ENCODE measurements at regions not wholly inside any gene's neighbourhood (a gene's known extent, or its start where the extent isn't known, plus 50 kb on each side); places are given as distances from the start of the nearest gene placed in this dataset.

- Mint-ChIP-seq H3K36me3 (ENCODE audit: insufficient read depth, unreplicated experiment) (no peaks in the 10 kb centered on the region), H3K4me3 (ENCODE audit: unreplicated experiment) (no peak overlapping the region), H3K4me1 (ENCODE audit: low read depth, unreplicated experiment) (no peaks in the 10 kb centered on the region), H3K27ac (ENCODE audit: unreplicated experiment) (no peak overlapping the region), H3K9me3 (ENCODE audit: unreplicated experiment) (no peaks in the 10 kb centered on the region), H3K27me3 (ENCODE audit: insufficient read depth, unreplicated experiment) (no peaks in the 10 kb centered on the region)
- ChIA-PET CTCF (no interaction called here), POLR2A (no interaction called here)
- Histone ChIP-seq H3K9me3 (no peaks in the 10 kb centered on the region; the same call in 1 of the 2 replicates), H3K27me3 (replicated peaks; ENCODE audit: control insufficient read depth, insufficient read depth, low read length) (no peaks in the 10 kb centered on the region), H3K4me1 (0 out of 2 replicates have a peak, but pooled peaks cover 4% of the 10 kb centered on the region), H3K4me3 (ENCODE audit: low read depth, low read length) (no peak overlapping the region), H3K36me3 (ENCODE audit: control insufficient read depth, insufficient read depth, low read length) (no peaks in the 10 kb centered on the region)
- BruUV-seq (replicated peaks): no TSS peak
- DNase-seq: no peak
- intact Hi-C loops (cut with micrococcal nuclease; ENCODE audit: unreplicated experiment): no loop called here
- no peak for TF ChIP-seq CTCF (IDR thresholded peaks at IDR 0.05; ENCODE audit: insufficient read depth in 1 of 2, low read depth in 1 of 2, low read length in 1 of 2, severe bottlenecking in 1 of 2, unreplicated experiment in 1 of 2)
Observed at GRCh38 chr2:77796397-77796796, 274.2 kb upstream of the LRRTM4 start.

- H3K36me3 ChIP-seq (ENCODE audit: control insufficient read depth, insufficient read depth, low read length): no peaks in the 10 kb centered on the region
- ChIA-PET POLR2A (no interaction called here), CTCF (no interaction called here)
- Mint-ChIP-seq H3K27me3 (ENCODE audit: insufficient read depth, unreplicated experiment) (no peaks in the 10 kb centered on the region), H3K4me3 (ENCODE audit: unreplicated experiment) (no peak overlapping the region), H3K9me3 (ENCODE audit: unreplicated experiment) (no peaks in the 10 kb centered on the region), H3K4me1 (ENCODE audit: low read depth, unreplicated experiment) (no peaks in the 10 kb centered on the region), H3K27ac (ENCODE audit: unreplicated experiment) (no peak overlapping the region), H3K36me3 (ENCODE audit: insufficient read depth, unreplicated experiment) (no peaks in the 10 kb centered on the region)
- intact Hi-C loops (cut with micrococcal nuclease; ENCODE audit: unreplicated experiment): no loop called here
- no peak for TF ChIP-seq CTCF (IDR thresholded peaks at IDR 0.05; ENCODE audit: insufficient read depth in 1 of 2, low read depth in 1 of 2, low read length in 1 of 2, severe bottlenecking in 1 of 2, unreplicated experiment in 1 of 2)
- H3K4me1 ChIP-seq: 0 out of 2 replicates have a peak, but pooled peaks cover 4% of the 10 kb centered on the region
- H3K9me3 ChIP-seq: no peaks in the 10 kb centered on the region; the same call in 1 of the 2 replicates
- H3K4me3 ChIP-seq (ENCODE audit: low read depth, low read length): no peak overlapping the region
- no peaks in the 10 kb centered on the region for H3K27me3 ChIP-seq (replicated peaks; ENCODE audit: control insufficient read depth, insufficient read depth, low read length)
- no TSS peak for BruUV-seq (replicated peaks)
- DNase-seq: no peak
Observed at GRCh38 chr2:77797088-77797487, 274.9 kb upstream of the LRRTM4 start.

- H3K4me3 Mint-ChIP-seq (ENCODE audit: unreplicated experiment): no peak overlapping the region
- H3K27me3 ChIP-seq (replicated peaks; ENCODE audit: control insufficient read depth, insufficient read depth, low read length): no peaks in the 10 kb centered on the region
- no peaks in the 10 kb centered on the region for H3K4me1 Mint-ChIP-seq (ENCODE audit: low read depth, unreplicated experiment)
- intact Hi-C loops (cut with micrococcal nuclease; ENCODE audit: unreplicated experiment): no loop called here
- DNase-seq: no peak
- BruUV-seq (replicated peaks): no TSS peak
- H3K9me3 ChIP-seq: no peaks in the 10 kb centered on the region; the same call in 1 of the 2 replicates
- CTCF ChIA-PET: no interaction called here
- H3K4me3 ChIP-seq (ENCODE audit: low read depth, low read length): no peak overlapping the region
- no peak overlapping the region for H3K27ac Mint-ChIP-seq (ENCODE audit: unreplicated experiment)
- POLR2A ChIA-PET: no interaction called here
- H3K4me1 ChIP-seq: 0 out of 2 replicates have a peak, but pooled peaks cover 4% of the 10 kb centered on the region
- H3K36me3 ChIP-seq (ENCODE audit: control insufficient read depth, insufficient read depth, low read length): no peaks in the 10 kb centered on the region
- TF ChIP-seq CTCF (IDR thresholded peaks at IDR 0.05; ENCODE audit: insufficient read depth in 1 of 2, low read depth in 1 of 2, low read length in 1 of 2, severe bottlenecking in 1 of 2, unreplicated experiment in 1 of 2): no peak
- no peaks in the 10 kb centered on the region for H3K27me3 Mint-ChIP-seq (ENCODE audit: insufficient read depth, unreplicated experiment)
- no peaks in the 10 kb centered on the region for H3K36me3 Mint-ChIP-seq (ENCODE audit: insufficient read depth, unreplicated experiment)
- H3K9me3 Mint-ChIP-seq (ENCODE audit: unreplicated experiment): peaks cover 11% of the 10 kb centered on the region
Observed at GRCh38 chr2:77800410-77800809, 278.2 kb upstream of the LRRTM4 start.
